COR-L47 (cell line): ENCODE measurements at regions not wholly inside any gene's neighbourhood (a gene's known extent, or its start where the extent isn't known, plus 50 kb on each side); places are given as distances from the start of the nearest gene placed in this dataset.

Experiments used
- DNase-seq: peaks from one replicate; lab custom pipeline; 2025; lab: John Stamatoyannopoulos, UW

DNA sequence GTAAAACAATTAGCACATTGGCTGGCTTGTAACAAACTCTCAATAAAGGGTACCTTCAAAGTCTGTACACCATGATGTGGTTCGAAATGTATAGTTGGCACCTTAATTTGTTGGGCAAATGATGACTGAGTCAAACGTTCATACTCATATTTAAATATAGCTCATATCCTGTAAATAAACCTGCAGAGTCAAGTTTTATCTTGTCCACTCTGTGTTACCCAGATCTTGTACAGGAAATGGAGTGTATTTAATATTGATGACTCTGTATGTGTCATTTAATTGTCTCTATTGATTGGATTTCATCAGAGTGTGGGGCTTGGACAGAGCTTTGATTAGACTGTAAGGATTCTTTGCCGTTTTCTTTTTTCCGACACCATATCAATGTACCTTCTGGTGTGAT lies 805.6 kb upstream of the ZEB2 start:
- DNase-seq = no peak

DNA sequence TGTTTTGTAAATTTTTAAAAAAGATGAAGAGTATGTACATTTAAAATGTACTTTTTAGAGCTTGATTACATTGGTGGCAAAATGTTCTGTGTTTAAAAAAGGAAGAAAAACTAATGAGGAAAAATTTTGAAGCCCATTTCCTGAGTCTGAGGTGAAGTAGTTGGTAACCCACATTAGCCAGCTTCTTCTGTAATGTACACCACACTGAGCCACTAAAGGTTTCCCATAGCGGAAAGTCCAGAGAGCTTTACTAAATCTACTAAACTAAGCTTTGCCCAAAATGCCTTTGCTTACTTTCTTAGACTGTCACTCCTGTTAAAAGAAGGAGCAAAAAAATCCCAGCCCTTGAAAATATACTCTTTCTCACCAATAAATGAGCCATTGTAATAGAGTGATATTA lies 804.8 kb upstream of the ZEB2 start:
- no peak for DNase-seq

DNA sequence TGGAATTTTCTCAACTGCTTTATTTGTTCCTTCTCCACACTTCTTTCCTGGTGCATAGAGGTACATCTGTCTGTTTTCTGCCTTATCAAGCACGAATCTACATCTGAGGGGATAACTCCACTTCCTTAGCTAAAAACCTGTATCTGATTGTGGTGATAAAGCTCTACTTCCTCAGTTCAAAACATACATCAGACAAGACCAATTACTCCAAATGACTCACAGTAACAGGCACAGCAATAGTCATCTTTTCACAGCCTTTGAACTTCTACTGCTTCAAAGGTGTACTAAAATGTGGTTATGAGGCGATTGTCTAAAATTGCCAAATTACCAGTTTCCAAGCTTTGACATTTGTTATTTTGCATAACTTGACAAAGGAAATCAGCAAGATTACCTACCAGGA lies 803.6 kb upstream of the ZEB2 start:
- no peak for DNase-seq

DNA sequence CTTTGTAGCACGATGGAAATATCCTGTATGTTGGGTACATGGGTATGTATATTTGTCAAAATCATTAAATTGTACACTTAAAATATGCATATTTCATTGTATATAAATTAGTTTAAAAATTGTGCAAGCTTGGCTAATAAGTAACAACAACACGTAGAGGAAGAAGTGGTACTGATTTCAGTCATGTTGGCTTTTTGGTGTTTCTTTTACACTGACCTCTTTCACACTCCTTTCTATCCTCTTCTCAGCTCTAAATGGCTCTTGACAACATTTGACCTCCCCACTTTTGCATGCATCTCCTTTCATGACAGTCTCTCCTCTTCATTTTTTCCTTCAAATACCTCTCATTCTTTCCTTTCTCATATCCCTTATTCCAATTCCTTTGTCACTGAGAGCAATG lies 801.4 kb upstream of the ZEB2 start:
- DNase-seq = no peak

DNA sequence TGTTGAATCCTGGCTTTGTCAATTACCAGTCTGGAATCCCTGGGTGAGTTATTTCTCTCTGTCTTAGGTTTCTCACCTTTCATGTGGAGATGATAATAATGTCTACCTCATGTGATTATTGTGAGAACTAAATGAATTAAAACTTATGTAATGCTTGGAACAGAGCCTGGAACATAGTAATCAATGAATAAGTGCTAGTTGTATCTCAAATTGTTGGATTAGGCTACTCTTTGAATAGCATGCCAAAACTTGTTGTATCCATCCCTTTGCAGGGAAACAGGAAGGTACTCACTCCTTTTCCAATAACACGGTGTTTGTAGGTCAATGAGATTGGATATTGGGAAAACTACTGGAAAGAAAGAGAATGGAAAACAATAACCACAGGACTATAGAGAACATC lies 796.6 kb upstream of the ZEB2 start:
- no peak for DNase-seq

DNA sequence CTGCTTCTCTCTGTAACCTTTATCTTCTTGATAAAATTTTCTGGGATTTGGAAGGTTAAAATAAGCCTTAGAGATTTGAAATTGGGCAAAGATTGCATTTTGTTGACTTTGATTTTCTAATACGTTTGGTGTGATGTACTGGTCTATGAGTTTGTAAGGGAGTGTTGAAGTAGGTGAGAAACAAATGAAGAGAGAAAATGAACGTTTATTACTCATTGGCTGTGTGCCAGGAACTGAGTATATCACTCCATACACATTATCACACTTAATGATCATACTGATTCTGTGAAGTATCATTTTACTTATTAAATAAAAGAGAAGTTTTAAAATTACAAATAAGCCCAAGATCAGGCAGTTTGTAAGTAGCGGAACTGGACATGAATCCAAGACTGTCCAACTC lies 795.1 kb upstream of the ZEB2 start:
- no peak for DNase-seq

DNA sequence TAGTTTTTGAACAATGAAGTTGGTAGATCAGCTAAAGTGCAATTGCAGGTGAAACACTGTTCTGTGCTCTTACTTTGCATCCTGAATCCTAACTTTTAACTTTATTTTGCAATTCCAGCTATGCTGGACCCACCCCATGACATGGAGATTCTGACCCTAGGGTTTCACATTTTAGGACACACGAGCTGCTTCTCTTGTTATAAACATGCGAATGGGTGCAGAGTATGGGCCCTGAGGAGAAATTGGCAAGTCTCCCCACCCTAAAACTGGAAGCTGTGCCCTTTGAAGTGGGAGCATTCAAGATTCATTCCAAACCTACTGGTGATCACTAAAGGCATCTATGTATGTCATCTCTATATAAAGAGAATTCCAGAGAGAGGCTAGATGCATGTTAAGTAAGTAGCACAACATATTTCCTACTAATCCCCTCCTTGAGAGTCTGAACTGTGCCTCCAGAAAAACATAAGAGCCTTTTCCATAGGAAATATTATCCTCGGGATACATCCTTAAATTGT lies 794.3 kb upstream of the ZEB2 start:
- no peak for DNase-seq

DNA sequence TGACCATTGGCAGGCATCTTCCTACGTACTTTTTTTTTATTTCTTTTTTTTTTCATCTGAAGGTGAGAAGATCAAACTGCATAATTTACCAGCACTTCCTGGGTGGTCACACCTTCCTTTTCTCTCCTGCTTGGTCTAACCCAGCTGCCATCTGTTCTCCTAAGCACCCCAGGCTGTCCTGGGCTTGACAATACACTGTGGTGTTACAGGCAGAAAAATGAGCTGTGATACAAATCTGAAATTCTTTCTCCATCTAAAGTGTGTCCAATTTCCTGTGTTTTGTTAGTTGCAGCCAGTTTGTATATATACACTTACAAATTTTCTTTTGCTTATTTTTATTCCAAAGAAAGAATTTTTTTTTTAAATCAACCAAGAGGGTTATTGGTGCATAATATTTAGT lies 786.0 kb upstream of the ZEB2 start:
- DNase-seq = no peak

DNA sequence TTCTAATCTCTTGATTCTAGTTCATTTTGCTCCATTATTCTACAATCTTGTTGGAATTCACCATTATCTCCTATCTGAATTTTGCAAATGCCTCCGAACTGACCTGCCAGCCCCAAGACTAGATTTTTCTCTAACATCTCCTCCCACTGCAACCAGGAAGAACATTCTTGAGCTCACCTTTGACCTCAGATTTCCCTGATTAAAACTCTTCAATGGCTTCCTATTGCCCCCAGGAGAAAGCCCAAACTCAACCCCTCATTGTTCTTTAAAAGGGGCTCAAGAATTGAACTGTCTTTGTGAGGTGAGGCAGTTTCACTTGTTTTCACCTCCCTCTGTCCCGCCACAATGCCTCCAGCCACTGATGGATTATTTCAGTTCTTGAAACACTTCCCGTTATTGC lies 784.6 kb upstream of the ZEB2 start:
- no peak for DNase-seq

DNA sequence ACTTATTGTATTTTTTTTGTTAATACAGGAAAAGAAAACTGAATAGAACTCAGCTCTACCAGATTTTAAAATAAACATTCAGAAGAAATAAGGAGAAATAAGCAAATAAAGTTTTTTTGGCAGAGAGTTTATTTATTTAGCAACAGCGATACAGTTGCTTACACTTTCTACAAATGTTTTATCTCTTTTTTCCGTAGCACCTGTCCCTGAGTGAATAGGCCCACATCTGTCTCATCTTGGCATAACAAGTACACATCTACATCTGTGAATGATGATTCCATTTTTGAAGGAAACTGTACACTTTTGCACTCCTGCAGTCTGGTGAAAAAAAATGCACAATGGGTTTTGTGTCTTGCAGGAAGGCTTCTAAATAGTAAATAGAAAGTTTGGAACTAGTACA lies 783.6 kb upstream of the ZEB2 start:
- DNase-seq = no peak

DNA sequence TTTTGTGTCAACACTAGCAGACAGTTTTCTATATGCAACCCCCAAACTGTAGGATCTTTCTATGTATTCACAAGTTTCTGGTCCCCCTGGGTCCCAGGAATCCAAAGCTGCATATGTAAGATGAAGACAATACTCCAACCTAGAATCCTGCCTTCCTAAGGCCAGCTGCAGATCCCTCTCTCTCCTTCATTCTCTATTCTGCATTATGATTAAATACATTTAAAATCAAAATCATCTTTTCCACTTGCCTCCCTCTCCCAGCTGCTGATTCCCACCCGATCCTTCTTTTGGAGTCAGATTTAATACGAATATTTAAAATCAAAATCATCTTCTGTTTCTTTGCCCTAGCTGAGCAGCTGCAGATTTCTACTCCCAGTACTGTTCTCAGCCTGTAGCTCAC lies 783.0 kb upstream of the ZEB2 start:
- no peak for DNase-seq

DNA sequence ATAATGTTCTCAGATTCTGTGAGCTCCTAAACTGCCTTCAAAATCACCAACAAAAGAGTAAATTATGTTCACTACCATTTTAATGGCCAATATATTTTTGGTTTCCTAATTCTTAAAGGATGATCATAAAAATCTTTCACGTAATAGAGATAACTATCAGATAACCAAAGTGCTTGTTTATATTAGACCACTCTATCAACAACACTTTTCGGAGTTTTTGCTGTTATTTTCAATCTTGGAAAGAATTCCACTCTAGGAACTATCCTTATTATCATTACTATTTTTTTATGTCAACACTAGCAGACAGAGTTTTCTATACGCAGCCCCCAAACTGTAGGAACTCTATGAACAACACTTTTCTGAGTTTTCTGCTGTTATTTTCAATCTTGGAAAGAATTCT lies 782.5 kb upstream of the ZEB2 start:
- DNase-seq = no peak

DNA sequence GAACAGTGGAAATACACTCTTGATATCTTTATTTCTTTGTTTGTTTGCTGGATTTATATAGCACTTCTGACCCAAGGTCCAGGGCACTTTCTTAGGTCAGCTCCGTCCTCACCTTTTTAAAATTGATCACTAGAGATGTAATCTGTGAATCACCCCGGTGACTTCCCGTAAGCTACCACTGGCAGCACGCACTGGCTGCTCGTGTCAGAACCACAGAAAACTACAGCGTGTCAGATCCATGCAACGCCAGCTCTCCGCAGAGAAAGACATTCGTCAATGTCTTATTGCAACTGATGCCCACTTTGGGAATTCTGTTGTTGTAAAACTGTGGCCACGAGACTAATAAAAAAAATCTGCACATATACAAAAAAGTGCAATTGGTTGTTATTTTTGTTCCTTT lies 779.4 kb upstream of the ZEB2 start:
- no peak for DNase-seq

DNA sequence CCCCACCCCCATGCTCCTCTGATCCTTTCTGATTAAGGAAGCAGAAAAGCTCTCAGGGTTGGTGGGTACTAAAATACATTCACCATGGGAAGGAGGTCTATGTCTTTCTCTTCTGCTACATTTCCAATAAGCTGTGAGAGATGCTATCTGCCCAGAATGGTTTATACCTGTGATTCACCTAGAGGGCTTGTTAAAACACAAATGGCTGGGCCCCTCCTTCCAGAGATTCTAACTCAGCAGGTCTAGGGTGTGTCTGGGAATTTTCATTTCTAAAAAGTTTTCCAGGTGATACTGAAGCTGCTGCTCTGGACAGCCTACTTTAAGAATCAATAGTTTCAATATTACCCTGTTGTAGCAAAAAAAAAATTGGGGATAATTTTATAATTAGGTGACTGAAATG lies 772.2 kb upstream of the ZEB2 start:
- no peak for DNase-seq

DNA sequence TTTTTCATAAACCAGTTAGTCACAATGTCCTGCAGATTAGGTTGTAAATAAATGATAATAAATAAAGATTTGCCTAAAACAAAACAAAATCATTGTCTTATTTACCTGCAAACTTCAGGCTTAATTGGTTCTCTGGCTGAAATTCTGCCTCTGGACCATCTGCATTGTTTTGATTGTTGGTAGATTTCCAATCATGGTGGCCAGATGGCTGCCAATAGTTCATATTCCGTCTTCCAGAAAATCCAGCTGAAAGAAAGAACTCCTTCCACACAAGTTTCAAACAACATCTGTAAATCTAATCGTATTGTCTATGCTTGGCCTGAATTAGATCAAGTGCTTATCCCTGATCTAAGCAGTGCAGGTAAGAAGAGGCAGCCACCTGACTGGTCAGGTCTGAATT lies 771.1 kb upstream of the ZEB2 start:
- DNase-seq = no peak

DNA sequence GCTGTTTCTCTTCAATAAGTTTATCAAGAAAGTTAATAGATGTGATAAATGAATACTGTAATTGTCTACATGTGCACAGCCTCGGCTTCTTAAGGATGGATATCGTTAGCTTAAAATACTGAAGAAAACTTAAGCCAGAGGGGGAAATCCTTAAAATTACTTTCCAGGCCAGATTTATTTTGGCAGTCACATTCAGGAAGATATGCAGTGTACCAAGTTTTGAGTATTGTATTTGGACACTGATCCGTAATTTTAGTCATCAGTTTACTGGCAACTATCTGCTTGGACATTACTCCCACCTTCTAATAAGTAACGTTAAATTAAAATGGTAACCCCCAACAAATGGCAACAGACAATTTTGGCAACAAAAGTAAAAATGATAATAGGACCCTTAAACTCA lies 770.0 kb upstream of the ZEB2 start:
- no peak for DNase-seq

DNA sequence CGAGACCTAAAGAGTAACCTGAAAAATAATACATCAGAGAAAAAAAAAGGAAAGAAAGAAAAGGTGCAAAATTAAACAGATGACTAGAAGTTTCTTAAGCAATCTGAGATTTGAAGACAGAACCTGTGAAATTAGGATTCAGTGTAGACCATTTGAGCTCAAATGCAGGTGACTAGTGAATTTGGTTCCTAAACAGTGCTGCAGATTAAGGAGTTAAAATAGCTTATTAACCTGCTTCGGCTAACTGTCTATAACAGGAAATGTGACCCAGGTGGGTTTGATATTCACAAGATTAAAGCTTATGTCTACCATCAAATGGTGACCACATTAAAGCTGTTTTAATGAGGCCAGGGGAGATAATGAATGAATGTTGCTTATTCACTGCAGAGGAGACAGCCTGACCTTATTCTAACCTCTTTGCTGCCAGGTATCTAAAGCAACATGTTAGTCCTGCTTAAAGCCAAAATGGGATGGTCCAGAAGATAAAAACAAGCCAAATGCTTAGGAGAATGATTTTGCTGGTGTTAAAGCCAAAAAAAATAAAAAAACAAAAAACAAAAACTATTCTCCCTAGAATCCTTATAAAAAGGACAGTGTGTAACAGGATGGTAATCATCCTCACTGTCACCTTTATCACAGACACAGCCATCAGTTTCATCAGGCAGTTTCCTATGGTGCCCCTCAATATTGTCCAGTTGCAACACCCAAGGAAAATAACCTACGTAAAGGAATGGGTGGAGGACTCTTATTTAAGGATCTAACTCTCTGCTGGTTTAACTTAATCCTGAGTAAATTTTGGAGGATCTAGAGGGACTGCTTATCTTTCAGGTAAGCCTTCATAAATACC lies 769.0 kb upstream of the ZEB2 start:
- DNase-seq = no peak

DNA sequence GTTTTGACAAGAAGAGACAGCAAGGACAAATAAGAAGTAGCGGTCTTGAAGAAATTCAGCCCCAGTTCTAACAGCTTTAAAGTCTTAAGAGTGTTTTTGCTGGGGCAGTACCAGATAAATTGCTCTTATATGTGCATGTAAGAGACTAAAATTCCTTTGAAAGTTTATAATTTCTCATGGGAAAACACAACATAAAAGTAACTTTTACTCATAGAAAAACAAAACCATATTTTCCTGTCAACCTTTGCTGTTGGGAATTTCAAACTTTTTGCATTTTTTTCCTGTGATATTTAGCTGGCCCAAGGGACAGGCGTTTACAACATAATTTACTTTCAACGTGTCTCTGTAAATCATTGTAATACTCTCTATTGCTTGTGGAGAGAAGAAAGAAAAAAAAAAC lies 767.8 kb upstream of the ZEB2 start:
- DNase-seq = no peak

DNA sequence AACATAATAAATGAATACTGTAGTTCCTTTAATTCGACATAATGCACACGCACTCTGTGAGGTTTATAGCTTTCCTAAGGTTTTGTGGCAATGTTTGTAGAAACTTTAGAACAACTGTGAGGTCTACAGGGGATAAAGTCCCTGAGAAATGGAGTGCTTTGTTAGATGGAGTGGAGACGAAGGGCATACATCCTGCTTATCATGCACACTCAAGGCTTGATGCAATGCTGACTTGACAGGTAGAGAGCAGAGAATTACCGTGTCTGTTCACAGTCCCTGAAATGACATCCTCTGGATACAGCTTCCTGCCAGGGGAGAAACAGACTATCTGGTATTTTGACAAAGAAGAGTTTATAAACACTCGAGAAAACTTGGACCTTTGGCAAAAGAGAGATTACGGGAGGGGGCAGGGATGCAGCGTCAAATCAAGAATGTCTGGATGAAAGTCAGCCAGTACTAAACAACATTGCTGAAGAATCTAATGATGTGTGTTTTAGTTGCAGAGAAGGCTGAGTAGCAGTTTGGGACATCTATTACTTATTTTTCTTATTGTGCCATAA lies 766.9 kb upstream of the ZEB2 start:
- no peak for DNase-seq

DNA sequence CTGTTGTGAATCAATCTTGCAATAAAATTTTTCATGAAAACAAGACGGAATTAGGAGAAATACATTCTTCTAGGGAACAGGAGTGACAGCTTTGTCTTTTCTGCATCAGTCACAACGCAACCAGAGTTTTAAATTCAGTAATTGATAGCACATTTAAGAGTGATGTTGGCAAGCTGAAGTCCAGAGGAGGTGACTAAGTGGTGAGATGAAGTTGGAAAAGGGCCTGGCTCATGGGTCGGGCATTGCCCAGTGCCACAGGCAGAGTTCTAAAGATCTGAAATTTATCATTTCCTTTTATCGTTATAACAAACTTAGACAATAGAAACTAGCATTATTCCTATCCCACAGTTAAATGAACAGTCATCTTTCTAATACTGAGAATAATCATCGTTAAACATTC lies 764.6 kb upstream of the ZEB2 start:
- no peak for DNase-seq

DNA sequence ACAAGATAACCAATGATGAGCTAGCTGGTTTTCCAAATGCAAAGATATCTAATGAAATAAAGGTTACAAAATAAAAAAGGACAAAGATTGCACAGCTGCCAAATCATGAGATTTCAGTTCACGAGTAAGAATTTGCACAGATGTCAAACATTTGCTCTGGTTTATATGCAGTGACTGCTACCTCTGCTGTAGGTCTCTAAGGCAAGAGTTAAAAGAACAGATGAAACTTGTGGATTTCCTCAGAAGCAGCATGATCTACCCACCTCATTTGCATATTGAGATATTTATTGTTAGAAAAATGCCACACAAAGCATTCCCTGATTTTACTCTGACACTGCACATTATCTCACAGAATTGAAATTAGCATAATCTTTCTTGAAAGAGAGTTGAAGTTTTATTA lies 763.2 kb upstream of the ZEB2 start:
- no peak for DNase-seq

DNA sequence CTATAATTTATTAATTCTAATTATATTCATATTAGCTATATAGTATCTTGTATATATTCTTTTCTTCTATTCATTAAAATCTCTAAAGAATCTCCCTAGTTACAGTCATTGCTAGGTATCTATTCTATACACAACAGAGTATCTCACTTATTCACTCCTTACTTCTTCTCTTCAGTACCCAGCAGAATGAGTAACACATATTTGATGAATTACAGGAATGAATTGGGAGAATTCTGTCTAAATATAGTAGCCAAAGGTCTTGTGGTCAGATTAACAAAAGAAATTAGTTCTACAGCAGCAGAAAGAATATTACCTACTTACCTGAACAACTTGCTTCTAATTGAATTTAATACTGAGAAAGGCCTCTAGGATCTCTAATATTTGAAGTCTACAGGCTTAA lies 758.0 kb upstream of the ZEB2 start:
- DNase-seq = no peak

DNA sequence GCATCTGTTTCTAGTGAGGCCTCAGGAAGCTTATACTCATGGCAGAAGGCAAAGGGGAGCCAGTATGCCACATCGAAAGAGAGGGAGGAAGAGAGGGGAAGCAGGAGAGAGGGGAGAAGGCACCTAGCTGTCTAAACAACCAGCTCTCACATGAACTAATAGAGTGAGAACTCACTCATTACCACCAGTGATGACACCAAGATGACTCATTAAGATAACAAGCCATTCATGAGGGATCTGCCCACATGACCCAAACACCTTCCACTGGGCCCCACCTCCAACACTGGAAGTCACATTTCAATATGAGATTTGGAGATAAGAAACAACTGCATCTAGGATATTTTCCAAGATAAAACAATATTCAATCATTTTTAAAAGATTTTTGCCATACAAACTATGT lies 753.9 kb upstream of the ZEB2 start:
- DNase-seq = no peak

DNA sequence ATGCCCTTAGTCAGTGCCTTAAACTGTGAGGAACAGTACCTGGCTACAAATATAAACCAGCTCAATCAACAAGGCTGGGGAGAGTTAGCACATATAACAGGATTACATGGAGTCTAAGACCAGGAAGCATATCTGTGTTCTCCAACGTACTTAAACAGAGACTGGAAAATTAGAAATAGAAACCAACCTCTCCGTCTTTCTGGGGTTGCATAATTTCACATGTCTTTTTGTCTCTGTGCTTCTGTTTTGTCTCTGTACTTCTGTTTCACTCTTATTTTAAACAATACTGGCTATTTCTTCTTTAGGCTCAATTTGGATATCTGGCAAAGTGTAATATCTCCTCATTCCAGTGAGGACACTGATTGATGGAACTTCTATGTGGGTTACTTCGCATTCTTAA lies 749.0 kb upstream of the ZEB2 start:
- no peak for DNase-seq
